H1 (cell line): ENCODE measurements at regions not wholly inside any gene's neighbourhood (a gene's known extent, or its start where the extent isn't known, plus 50 kb on each side); places are given as distances from the start of the nearest gene placed in this dataset.

ENCODE experiments used
- BCL11A ChIP-seq, 2 experiments: IDR thresholded peaks; one replicate each; pipeline ENCODE4 v1.6.1; 2011; ENCODE audit warnings: low read depth in 2 of 2, low read length in 2 of 2, mild to moderate bottlenecking in 2 of 2
- MAX ChIP-seq: IDR thresholded peaks from 2 replicates; pipeline ENCODE4 v1.6.1; 2012; ENCODE audit warnings: inconsistent platforms
- TEAD4 ChIP-seq: IDR thresholded peaks from 2 replicates; pipeline ENCODE4 v1.6.1; 2012; ENCODE audit warnings: low read depth, low read length, inconsistent platforms, mixed read lengths

- no peak for TF ChIP-seq TEAD4
- no peak for TF ChIP-seq BCL11A (IDR thresholded peaks at IDR 0.05; ENCODE audit: low read depth in 2 of 2, low read length in 2 of 2)
- TF ChIP-seq MAX: no peak
These were observed 389.8 kb downstream of the EMP1 start (continued) for GRCh38 chr12:13586361-13586760.
